Peyer's patch (tissue), 4 donors: ENCODE measurements at regions not wholly inside any gene's neighbourhood (a gene's known extent, or its start where the extent isn't known, plus 50 kb on each side); places are given as distances from the start of the nearest gene placed in this dataset.

Source experiments
- CTCF ChIP-seq, 6 experiments: fragments of 450-650 bp in 4 of 6; fragments of 200-600 bp in 2 of 6; sonication (generic) in 1 of 6; IDR thresholded peaks; one replicate each; pipeline ENCODE4 v1.5.1; 2017 to 2019; ENCODE audit warnings: antibody characterized with exemption in 6 of 6, mild to moderate bottlenecking in 3 of 6, moderate library complexity in 1 of 6
- POLR2A ChIP-seq, 2 donors: fragments of 450-650 bp; IDR thresholded peaks; one replicate each; pipeline ENCODE4 v1.5.1; 2017; ENCODE audit warnings: antibody characterized with exemption in 2 of 2, mild to moderate bottlenecking in 2 of 2, moderate library complexity in 2 of 2

DNA sequence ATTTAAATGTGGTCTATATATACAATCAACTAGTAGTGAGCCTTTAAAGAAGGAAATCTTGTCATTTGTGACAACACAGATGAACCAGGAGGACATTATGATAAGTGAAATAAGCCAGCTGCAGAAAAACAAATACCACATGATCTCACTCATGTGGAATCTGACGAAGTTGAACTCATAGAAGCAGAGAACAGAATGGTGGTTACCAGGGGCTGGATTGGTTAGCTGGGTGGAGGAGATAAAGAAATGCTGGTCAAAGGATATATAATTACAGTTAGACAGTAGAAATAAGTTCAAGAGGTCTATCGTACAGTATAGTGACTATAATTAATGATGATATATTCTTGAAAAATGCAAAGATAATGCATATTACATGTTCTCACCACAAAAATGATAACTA, 267.9 kb downstream of the FBXO15 start:
- TF ChIP-seq CTCF (IDR thresholded peaks at IDR 0.05) (no peak), POLR2A (IDR thresholded peaks at IDR 0.05) (no peak)
